Activated naive CD8-positive, alpha-beta T cell (primary cell): ENCODE measurements at regions not wholly inside any gene's neighbourhood (a gene's known extent, or its start where the extent isn't known, plus 50 kb on each side); places are given as distances from the start of the nearest gene placed in this dataset.

Source experiments
- H3K27ac Mint-ChIP-seq: one replicate; pipeline ENCODE4 v1.8.0; 2021; ENCODE audit warnings: mixed read lengths
- H3K27me3 Mint-ChIP-seq: one replicate; pipeline ENCODE4 v1.8.0; 2021; ENCODE audit warnings: mixed read lengths
- H3K36me3 Mint-ChIP-seq: one replicate; pipeline ENCODE4 v1.8.0; 2021; ENCODE audit warnings: mixed read lengths
- H3K4me1 Mint-ChIP-seq: one replicate; pipeline ENCODE4 v1.8.0; 2021; ENCODE audit warnings: low read depth, mixed read lengths
- H3K4me3 Mint-ChIP-seq: one replicate; pipeline ENCODE4 v1.8.0; 2021; ENCODE audit warnings: mild to moderate bottlenecking, mixed read lengths
- H3K9me3 Mint-ChIP-seq: one replicate; pipeline ENCODE4 v1.8.0; 2021; ENCODE audit warnings: low read depth, mixed read lengths

DNA sequence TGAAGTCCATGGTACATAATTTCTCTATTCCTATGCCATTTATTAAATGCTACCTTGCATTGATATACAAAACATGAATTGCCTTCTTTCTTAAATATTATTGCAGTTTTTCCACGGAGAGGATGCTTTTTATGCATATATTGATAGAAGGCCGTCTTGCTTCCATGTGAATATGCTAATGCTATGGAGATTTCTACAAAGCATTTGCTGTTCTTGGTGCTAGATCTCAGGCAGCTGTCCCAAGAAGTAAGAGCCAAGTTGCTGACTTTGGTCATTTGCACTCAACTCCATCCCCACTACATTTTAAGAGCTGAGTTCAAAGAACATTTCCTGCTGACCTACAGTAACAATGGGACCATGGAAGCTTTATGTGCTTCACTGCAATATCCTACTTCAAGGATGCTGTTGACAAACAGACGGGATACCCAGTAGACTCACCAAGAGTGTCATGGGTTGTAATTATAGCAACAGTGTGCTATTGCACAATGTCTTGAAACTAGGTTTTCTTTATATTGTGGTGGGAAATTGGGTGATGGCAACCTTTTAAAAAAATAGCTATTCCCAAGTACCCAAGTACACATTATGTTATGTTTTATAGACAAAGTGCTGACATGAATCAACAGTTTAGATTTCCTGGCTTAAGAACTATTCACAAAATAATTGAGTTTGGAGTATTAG, 1172.4 kb upstream of the PIK3C3 start:
- no peaks in the 10 kb centered on the region for H3K27me3 Mint-ChIP-seq
- no peak overlapping the region for H3K27ac Mint-ChIP-seq
- H3K36me3 Mint-ChIP-seq, result no peaks in the 10 kb centered on the region
- H3K4me3 Mint-ChIP-seq, result no peak overlapping the region
- H3K4me1 Mint-ChIP-seq, result no peaks in the 10 kb centered on the region
- peaks cover 6% of the 10 kb centered on the region for H3K9me3 Mint-ChIP-seq

DNA sequence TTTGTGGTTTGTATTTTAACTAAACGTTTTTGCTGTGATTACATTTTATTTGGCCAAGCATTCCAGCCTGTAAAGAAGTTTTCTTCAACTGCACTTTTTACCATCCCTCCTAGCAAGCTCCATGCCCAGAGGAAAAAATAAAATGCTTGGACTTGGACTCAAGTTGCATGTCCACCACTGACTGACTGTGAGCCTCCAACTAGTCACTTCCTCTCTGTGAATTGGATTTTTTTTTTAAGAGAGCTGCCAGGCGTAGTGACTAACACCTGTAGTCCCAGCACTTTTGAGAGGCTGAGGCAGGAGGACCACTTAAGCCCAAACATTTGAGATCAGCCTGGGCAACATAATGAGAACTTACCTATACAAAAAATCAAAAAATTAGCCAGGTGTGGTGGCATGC, 1185.2 kb upstream of the PIK3C3 start:
- no peak overlapping the region for H3K4me3 Mint-ChIP-seq
- peaks cover 4% of the 10 kb centered on the region for H3K9me3 Mint-ChIP-seq
- H3K36me3 Mint-ChIP-seq, result no peaks in the 10 kb centered on the region
- no peaks in the 10 kb centered on the region for H3K4me1 Mint-ChIP-seq
- H3K27me3 Mint-ChIP-seq, result no peaks in the 10 kb centered on the region
- no peak overlapping the region for H3K27ac Mint-ChIP-seq

DNA sequence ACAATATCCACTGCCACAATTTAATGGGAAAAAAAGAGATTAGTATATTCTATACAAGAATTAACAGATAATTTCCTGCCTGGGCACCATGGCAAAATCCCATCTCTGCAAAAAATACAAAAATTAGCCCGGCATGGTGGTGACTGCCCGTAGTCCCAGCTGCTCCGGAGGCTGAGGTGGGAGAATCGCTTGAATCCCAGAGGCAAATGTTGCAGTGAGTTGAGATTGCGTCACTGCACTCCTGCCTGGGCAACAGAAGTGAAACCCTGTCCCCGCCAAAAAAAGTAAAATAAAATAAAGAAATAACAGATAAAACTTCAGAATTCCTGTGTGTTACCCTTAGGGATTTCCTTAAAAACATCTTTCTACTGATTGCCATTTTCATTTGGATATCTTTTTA, 1194.8 kb upstream of the PIK3C3 start:
- Mint-ChIP-seq H3K27ac (no peak overlapping the region), H3K9me3 (peaks cover 10% of the 10 kb centered on the region), H3K4me3 (no peak overlapping the region), H3K4me1 (no peaks in the 10 kb centered on the region), H3K36me3 (no peaks in the 10 kb centered on the region), H3K27me3 (no peaks in the 10 kb centered on the region)

DNA sequence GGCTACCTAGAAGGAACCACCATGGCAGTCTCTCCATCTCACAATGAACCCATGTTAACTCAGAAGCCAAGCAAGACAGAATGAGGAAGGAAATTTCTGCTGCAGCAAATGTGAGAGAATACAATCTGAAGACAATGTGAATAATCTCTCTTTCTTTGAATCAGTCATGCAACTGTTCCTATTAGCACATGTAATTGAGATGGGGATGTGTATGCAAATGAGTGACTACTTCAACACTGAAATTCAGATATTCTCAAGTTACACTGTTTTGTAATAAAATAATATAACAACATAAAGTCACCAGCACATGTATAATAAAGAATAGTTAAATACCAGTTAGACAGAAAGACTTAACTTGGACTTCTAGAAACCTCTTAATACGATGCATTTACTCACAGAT, 1200.6 kb upstream of the PIK3C3 start:
- H3K36me3 Mint-ChIP-seq, result no peaks in the 10 kb centered on the region

DNA sequence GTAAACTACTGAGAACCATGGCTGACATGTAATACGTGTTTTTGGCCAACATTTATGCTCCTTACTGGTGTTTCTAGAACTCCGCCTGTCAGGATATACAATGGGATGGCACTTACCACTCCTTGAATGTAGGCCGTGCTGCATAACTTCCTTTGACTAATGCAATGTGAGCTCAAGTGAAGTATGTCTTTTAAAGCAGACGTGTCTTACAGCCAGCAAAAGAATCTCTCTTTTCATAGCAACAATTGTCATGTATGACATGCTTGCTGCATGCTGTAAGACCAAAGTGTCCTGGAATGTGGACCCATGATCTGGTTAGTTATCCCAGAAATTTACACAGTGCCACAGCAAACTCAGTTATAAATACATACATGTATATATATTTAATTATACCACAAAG, 1202.7 kb upstream of the PIK3C3 start:
- H3K27ac Mint-ChIP-seq, result no peak overlapping the region
- peaks cover 9% of the 10 kb centered on the region for H3K9me3 Mint-ChIP-seq
- no peaks in the 10 kb centered on the region for H3K36me3 Mint-ChIP-seq
- H3K4me1 Mint-ChIP-seq, result no peaks in the 10 kb centered on the region
- H3K4me3 Mint-ChIP-seq, result no peak overlapping the region
- H3K27me3 Mint-ChIP-seq, result no peaks in the 10 kb centered on the region

More for the DNA sequence above, 1200.6 kb upstream of the PIK3C3 start:
- Mint-ChIP-seq H3K27me3 (no peaks in the 10 kb centered on the region), H3K9me3 (peaks cover 15% of the 10 kb centered on the region), H3K4me1 (no peaks in the 10 kb centered on the region), H3K27ac (no peak overlapping the region), H3K4me3 (no peak overlapping the region)

DNA sequence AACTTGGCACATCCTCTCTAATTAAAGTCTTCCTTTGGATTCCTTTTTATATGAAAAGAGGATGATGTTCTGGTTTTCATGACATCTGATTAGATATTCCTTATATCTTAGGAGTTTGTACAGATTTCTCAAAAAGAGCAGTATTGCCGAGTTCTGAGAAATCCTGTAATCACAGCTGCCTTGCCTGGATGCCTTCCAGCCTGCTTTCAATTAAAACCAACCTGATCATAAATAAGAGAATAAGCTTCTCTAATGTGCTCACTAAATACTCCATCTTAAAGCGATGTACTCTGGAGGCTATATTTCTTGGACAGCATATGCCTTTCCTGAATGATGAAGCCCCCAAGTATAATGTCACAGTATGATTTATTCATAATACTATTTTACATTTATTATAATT, 1203.8 kb upstream of the PIK3C3 start:
- no peak overlapping the region for H3K4me3 Mint-ChIP-seq
- H3K4me1 Mint-ChIP-seq, result no peaks in the 10 kb centered on the region
- H3K9me3 Mint-ChIP-seq, result peaks cover 5% of the 10 kb centered on the region
- H3K27ac Mint-ChIP-seq, result no peak overlapping the region
- no peaks in the 10 kb centered on the region for H3K27me3 Mint-ChIP-seq
- no peaks in the 10 kb centered on the region for H3K36me3 Mint-ChIP-seq

DNA sequence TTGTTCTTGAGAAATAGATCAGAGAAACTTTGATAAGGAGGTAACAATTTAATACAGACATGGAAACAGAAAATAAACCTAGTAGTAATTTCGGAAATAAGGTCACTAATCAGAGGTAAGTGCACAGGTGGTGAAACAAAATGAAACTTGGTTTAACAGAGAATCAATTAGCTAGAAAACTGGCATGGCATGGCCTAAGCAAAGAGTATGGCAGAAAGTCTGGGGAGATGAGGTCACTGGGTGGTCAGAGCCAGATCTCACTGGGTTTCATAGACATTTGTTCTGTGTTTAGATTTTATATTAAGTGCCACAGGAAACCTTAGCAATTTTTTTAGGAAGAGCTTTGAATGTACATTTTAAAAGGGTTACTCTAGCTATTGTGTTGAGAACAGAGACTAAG, 1216.0 kb upstream of the PIK3C3 start:
- H3K27ac Mint-ChIP-seq, result no peak overlapping the region
- H3K36me3 Mint-ChIP-seq, result no peaks in the 10 kb centered on the region
- H3K4me3 Mint-ChIP-seq, result no peak overlapping the region
- H3K4me1 Mint-ChIP-seq, result no peaks in the 10 kb centered on the region
- H3K9me3 Mint-ChIP-seq, result peaks cover 13% of the 10 kb centered on the region
- no peaks in the 10 kb centered on the region for H3K27me3 Mint-ChIP-seq

DNA sequence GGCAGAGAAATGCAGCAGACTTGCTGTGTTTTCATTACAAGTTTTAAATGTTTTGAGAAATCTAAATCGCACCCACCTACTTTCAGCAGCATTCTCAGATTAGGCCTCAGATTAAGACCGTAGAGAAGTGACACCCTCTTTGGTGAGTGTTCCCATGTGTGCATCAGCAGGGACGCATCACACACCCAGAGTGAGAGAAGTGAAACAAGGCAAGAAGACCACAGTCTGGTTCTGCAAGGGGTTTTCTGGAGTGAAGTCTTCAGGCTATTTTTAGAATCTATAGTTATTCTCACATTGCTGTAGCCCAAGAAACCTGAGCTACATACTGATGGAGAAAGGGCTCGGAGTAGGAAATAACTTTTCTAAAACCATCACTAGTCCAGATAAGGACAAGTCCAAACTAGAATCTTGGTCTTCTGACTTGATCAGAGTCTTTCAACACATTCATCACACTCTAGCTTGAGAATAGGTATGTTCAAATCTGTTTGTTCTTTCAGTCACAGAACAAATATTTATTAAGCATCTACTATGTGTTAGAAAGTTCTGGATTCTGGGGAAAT, 1216.6 kb upstream of the PIK3C3 start:
- Mint-ChIP-seq H3K27ac (no peak overlapping the region), H3K4me1 (no peaks in the 10 kb centered on the region), H3K4me3 (no peak overlapping the region), H3K9me3 (peaks cover 13% of the 10 kb centered on the region), H3K27me3 (no peaks in the 10 kb centered on the region), H3K36me3 (no peaks in the 10 kb centered on the region)

DNA sequence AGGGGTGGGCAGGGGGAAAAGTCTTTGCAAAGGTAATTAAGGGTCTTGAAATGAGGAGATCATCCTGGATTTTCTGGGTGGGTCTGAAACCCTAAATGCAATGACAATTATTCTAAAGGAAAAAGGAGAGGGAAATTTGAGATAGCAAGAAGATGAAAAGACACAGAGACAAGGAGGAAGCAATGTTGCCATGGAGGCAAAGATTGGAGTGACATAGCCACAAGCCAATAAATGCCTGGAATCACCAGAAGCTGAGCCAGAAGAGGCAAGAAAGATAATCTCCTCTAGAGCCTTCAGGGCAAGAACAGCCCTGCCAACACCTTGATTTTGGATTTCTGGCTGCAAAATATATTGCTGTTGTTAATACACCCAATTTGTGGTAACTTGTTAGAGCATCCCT, 1246.3 kb upstream of the PIK3C3 start:
- Mint-ChIP-seq H3K4me1 (no peaks in the 10 kb centered on the region), H3K27ac (no peak overlapping the region), H3K4me3 (no peak overlapping the region), H3K9me3 (peaks cover 8% of the 10 kb centered on the region), H3K36me3 (no peaks in the 10 kb centered on the region), H3K27me3 (no peaks in the 10 kb centered on the region)

DNA sequence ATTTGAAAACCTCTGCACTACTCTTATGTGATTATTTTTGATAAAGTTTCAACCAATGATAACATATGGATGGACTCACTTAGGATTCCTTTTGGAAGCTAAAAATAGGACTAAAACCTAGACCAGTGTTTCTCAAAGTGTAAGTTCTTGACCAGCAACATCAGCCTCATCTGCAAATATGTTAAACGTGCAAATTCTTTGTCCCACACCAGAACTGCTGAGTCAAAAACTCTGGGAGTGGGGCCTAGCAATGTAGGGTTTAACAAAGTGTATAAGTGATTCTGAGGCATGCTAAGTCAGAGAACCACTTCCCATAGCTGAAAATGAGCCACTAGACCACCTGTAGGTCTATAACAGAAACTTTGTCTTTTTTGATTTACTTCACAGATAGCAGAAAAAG, 1247.2 kb upstream of the PIK3C3 start:
- peaks cover 8% of the 10 kb centered on the region for H3K9me3 Mint-ChIP-seq
- no peak overlapping the region for H3K4me3 Mint-ChIP-seq
- no peak overlapping the region for H3K27ac Mint-ChIP-seq
- no peaks in the 10 kb centered on the region for H3K36me3 Mint-ChIP-seq
- no peaks in the 10 kb centered on the region for H3K4me1 Mint-ChIP-seq
- H3K27me3 Mint-ChIP-seq, result no peaks in the 10 kb centered on the region

DNA sequence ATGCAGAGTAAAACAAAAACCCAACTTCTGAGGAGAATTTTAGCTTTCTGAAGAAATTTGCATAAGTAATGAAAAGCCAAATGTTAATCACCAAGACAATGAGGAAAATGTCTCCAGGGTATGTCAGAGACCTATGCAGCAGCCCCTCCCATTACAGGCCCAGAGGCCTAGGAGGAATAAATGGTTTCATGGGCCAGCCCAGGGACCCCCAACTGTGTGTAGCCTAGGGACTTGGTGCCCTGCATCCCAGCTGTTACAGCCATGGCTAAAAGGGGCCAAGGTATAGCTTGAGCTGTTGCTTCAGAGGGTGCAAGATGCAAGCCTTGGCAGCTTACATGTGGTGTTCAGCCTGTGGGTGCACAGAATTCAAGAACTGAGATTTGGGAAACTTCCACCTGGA, 1256.9 kb upstream of the PIK3C3 start:
- Mint-ChIP-seq H3K4me1 (no peaks in the 10 kb centered on the region), H3K27ac (no peak overlapping the region), H3K4me3 (no peak overlapping the region), H3K9me3 (peaks cover 33% of the 10 kb centered on the region), H3K36me3 (peaks cover 2% of the 10 kb centered on the region), H3K27me3 (no peaks in the 10 kb centered on the region)

DNA sequence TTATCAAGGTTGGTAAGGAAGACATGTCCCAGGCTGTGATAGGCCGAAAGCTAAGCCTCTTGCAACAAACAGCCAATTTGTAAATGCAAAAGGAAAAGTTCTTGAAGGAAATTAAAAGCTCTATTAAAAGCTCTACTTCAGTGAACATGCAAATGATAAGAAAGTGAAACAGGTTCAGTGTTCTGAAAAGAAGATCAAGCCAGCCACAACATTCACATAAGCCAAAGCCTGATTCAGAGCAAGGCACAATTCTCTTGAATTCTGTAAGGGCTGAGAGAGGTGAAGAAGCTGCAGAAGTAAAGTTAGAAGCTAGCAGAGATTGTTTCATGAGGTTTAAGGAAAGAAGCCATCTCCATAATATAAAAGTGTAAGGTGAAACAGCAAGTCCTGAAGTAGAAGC, 1259.5 kb upstream of the PIK3C3 start:
- peaks cover 2% of the 10 kb centered on the region for H3K36me3 Mint-ChIP-seq
- no peak overlapping the region for H3K4me3 Mint-ChIP-seq
- no peak overlapping the region for H3K27ac Mint-ChIP-seq
- peaks cover 21% of the 10 kb centered on the region for H3K9me3 Mint-ChIP-seq
- H3K27me3 Mint-ChIP-seq, result no peaks in the 10 kb centered on the region
- no peaks in the 10 kb centered on the region for H3K4me1 Mint-ChIP-seq

DNA sequence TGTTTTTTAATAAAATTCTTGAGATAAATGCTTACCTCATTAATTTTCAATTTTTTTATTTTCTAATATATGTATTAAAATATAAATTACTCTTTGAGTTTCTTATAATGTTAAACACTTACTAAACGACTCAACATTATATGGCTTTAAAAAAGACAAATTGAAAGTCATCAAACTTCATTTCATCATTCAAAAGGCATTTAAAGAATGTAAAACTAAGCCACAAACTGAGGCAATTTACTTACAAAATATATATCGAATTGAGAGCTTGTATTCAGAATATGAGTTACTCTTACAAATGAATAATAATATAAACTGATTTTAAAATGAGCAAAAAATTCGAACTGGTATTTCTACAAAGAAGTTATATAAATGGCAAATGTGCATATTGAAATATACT, 1262.2 kb upstream of the PIK3C3 start:
- peaks cover 23% of the 10 kb centered on the region for H3K9me3 Mint-ChIP-seq
- no peaks in the 10 kb centered on the region for H3K27me3 Mint-ChIP-seq
- H3K36me3 Mint-ChIP-seq, result no peaks in the 10 kb centered on the region
- no peak overlapping the region for H3K27ac Mint-ChIP-seq
- H3K4me3 Mint-ChIP-seq, result no peak overlapping the region
- no peaks in the 10 kb centered on the region for H3K4me1 Mint-ChIP-seq

DNA sequence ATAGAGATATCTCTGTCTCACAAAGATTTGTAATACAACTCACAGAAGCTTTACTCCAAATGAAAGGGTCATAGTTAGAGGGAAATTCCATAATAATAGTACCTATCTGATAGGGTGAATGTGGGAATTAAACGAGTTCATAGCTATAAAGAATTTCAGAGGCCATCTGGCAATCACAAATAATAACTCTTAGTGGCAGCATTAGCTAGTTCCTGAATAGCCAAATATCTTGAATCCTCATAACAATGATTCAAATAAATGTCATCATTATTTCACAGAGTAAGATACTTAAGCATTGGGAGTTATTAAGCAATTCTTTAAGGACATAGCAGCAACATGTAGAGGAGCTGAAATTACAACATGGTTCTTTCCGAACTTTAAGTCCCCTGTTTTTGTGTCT, 1265.0 kb upstream of the PIK3C3 start:
- Mint-ChIP-seq H3K27ac (no peak overlapping the region), H3K9me3 (peaks cover 13% of the 10 kb centered on the region), H3K4me1 (no peaks in the 10 kb centered on the region), H3K27me3 (no peaks in the 10 kb centered on the region), H3K36me3 (no peaks in the 10 kb centered on the region), H3K4me3 (no peak overlapping the region)

DNA sequence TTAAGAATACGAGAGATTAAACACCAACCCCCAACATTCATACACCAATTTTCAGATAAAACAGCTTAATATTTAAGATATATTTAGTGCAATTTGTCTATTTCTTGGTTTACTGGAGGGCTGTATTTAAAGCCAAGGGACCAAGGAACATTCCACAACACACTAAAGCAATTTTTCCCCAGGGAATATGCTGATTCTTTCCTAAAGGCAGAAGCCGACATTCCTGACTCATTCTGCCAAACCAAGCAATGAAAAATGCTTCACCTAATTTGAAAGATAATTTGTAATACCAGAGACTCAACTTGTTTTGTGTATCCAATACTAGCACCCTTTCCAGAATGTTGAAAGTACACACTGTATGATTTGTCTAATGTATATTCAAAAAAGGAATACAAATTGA, 1267.6 kb upstream of the PIK3C3 start:
- Mint-ChIP-seq H3K4me3 (no peak overlapping the region), H3K27me3 (no peaks in the 10 kb centered on the region), H3K4me1 (no peaks in the 10 kb centered on the region), H3K9me3 (peaks cover 8% of the 10 kb centered on the region), H3K36me3 (no peaks in the 10 kb centered on the region), H3K27ac (no peak overlapping the region)

DNA sequence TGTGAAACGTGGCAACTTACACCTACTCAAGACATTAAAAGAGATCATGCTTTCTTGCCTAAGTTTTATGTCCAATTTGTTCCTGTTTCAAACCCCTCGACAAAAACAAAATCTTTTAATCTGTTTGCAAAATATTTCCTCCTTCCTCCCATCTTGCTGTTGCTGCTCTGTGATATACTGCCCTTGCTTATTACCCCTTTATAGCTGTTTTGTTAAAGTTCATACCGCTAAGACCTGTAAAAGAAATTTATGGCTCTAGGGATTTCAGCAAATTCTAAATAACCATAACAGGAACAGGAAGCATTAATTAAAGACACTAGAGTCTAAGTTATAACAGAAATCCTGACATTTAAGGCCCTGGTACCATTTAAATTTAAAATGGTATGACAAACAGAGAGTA, 1268.2 kb upstream of the PIK3C3 start:
- no peaks in the 10 kb centered on the region for H3K27me3 Mint-ChIP-seq
- H3K27ac Mint-ChIP-seq, result no peak overlapping the region
- H3K36me3 Mint-ChIP-seq, result no peaks in the 10 kb centered on the region
- H3K9me3 Mint-ChIP-seq, result peaks cover 8% of the 10 kb centered on the region
- H3K4me1 Mint-ChIP-seq, result no peaks in the 10 kb centered on the region
- H3K4me3 Mint-ChIP-seq, result no peak overlapping the region
